ENCODE measurements at regions not wholly inside any gene's neighbourhood (a gene's known extent, or its start where the extent isn't known, plus 50 kb on each side); places are given as distances from the start of the nearest gene placed in this dataset.

GRCh38 chr5:54366707-54367106, 56.3 kb upstream of the ARL15 start:
- TF ChIP-seq, protein P1, sequence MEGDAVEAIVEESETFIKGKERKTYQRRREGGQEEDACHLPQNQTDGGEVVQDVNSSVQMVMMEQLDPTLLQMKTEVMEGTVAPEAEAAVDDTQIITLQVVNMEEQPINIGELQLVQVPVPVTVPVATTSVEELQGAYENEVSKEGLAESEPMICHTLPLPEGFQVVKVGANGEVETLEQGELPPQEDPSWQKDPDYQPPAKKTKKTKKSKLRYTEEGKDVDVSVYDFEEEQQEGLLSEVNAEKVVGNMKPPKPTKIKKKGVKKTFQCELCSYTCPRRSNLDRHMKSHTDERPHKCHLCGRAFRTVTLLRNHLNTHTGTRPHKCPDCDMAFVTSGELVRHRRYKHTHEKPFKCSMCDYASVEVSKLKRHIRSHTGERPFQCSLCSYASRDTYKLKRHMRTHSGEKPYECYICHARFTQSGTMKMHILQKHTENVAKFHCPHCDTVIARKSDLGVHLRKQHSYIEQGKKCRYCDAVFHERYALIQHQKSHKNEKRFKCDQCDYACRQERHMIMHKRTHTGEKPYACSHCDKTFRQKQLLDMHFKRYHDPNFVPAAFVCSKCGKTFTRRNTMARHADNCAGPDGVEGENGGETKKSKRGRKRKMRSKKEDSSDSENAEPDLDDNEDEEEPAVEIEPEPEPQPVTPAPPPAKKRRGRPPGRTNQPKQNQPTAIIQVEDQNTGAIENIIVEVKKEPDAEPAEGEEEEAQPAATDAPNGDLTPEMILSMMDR (IDR thresholded peaks at IDR 0.05) = no peak

GRCh38 chr5:54363669-54364068, 53.3 kb upstream of the ARL15 start:
- DNase-seq = no peak
- TF ChIP-seq, protein P1 (IDR thresholded peaks at IDR 0.05) = no peak
- intact Hi-C loops (cut with DNase I; ENCODE audit: low total_unique reads) = no loop called here
- Histone ChIP-seq H3K4me3 (no peak overlapping the region), H3K36me3 (no peaks in the 10 kb centered on the region), H3K27me3 (no peaks in the 10 kb centered on the region), H3K27ac (no peak overlapping the region), H3K9me3 (no peaks in the 10 kb centered on the region), H3K4me1 (peaks cover 0 to 10% (median 1%) of the 10 kb centered on the region in 4 donors)

More at GRCh38 chr5:54366707-54367106, 56.3 kb upstream of the ARL15 start:
- Histone ChIP-seq H3K9me3 (no peaks in the 10 kb centered on the region), H3K36me3 (no peaks in the 10 kb centered on the region), H3K27ac (no peak overlapping the region), H3K4me3 (no peak overlapping the region), H3K4me1 (peaks cover 0 to under 1% (median 0%) of the 10 kb centered on the region in 4 donors), H3K27me3 (no peaks in the 10 kb centered on the region)
- DNase-seq = no peak
- intact Hi-C loops (cut with DNase I; ENCODE audit: low total_unique reads) = no loop called here

DNA sequence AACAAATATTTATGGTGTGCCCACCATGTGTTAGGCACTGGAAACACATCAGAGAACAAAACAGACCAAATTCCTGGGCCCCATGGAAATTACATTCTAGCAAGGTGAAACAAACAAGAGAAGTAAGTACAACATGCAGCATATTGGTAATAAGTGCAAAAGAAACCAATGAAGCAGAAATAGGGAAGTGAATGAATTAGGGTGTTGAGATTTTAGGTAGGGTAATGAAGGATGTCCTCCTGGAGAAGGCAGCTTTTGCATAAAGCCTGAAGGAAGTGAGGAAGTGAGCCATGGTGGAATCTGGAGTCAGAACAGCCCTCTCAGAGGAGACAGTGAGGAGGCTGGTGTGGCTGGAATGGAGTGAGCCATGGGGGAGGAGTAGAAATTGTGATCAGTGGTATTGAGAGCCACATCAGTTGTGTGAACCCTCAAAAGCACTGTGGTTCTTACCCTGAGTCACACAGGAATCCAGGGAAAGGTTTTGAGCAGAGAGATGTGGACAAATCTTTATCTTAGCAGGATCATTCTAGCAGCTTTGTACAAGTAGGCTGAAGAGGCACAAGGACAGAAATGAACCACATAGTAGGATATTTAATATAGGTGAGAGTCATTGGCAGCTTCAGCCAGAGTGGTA, 52.7 kb upstream of the ARL15 start:
- intact Hi-C loops (cut with DNase I; ENCODE audit: low total_unique reads) = no loop called here
- TF ChIP-seq, protein P1 (IDR thresholded peaks at IDR 0.05) = no peak
- H3K36me3 ChIP-seq = no peaks in the 10 kb centered on the region
- H3K27ac ChIP-seq = no peak overlapping the region
- DNase-seq = no peak
- no peaks in the 10 kb centered on the region for H3K9me3 ChIP-seq
- H3K4me3 ChIP-seq = no peak overlapping the region
- H3K27me3 ChIP-seq = no peaks in the 10 kb centered on the region
- peaks cover 0 to 10% (median 1%) of the 10 kb centered on the region in 4 donors for H3K4me1 ChIP-seq

DNA sequence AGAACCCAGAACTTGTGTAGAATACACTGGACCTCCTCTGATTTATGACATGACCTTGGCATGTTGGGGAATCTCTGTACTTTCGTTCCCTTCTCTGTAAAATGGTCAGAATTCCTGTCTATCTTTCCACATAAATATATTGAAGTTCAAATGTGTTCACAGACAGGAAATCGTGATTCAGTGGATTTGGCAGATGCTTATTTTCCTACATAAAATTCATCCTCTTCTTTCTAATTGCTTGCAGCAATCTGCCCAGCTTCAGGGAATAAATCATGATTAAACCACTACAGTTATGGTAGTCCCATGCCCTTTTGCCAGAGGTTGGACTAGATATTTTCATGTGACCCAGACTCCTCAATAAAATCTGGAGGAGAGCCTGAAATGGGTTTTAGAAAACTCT, 52.1 kb upstream of the ARL15 start:
- no peak for DNase-seq
- intact Hi-C loops (cut with DNase I; ENCODE audit: low total_unique reads) = no loop called here
- Histone ChIP-seq H3K9me3 (no peaks in the 10 kb centered on the region), H3K4me1 (peaks cover 0 to 10% (median 1%) of the 10 kb centered on the region in 4 donors), H3K27ac (no peak overlapping the region), H3K4me3 (no peak overlapping the region), H3K36me3 (no peaks in the 10 kb centered on the region), H3K27me3 (no peaks in the 10 kb centered on the region)
- TF ChIP-seq, protein P1 (IDR thresholded peaks at IDR 0.05) = no peak

DNA sequence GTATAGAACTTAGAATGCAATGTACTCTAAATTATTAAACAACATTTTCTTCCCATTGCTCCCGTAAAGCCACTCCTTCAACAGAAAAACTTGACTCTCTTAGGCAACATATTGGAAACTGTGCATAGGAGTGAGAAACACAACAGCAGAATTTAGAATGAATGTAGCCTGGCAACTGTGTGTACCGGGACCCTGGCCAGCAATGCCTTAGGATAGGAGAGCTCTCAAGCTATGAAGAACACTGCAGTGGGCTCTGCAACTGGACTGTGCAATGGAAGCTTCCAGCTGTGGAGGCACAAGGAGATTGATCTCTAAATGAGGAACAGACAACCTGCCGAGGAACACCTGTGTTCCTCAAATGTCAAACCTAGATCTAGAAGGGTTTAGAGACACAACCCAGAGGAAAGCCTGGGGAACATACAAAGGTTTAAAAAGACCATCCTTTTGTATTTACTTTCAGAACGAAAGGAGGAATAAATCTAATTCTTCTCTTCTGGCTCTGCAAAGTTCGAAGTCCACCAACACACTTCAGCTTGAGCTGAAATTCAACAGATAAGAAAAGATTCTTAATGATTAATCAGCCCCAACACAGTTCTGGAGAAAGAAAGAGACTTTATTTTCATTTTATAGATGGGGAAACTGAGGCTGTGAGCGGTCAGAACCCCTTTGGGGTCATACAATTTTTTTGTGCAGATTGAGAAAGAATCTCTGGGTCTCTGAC, 51.5 kb upstream of the ARL15 start:
- DNase-seq = peak in 1 of 2 donors; percentile 26
- Histone ChIP-seq H3K4me1 (peaks cover 0 to 10% (median 1%) of the 10 kb centered on the region in 4 donors), H3K27me3 (no peaks in the 10 kb centered on the region), H3K9me3 (no peaks in the 10 kb centered on the region), H3K4me3 (no peak overlapping the region), H3K27ac (no peak overlapping the region), H3K36me3 (no peaks in the 10 kb centered on the region)
- intact Hi-C loops (cut with DNase I; ENCODE audit: low total_unique reads) = no loop called here
- TF ChIP-seq, protein P1 (IDR thresholded peaks at IDR 0.05) = no peak

All from tibial artery (tissue), 4 donors.